ENCODE measurements at regions not wholly inside any gene's neighbourhood (a gene's known extent, or its start where the extent isn't known, plus 50 kb on each side); places are given as distances from the start of the nearest gene placed in this dataset.

- DNase-seq, result no peak
- no peak for TF ChIP-seq CTCF (IDR thresholded peaks at IDR 0.05; ENCODE audit: partially characterized antibody, unreplicated experiment)
- H3K36me3 Mint-ChIP-seq (ENCODE audit: unreplicated experiment), result no peaks in the 10 kb centered on the region
- H3K4me1 Mint-ChIP-seq (ENCODE audit: low read depth, unreplicated experiment), result no peaks in the 10 kb centered on the region
- H3K4me3 Mint-ChIP-seq (ENCODE audit: unreplicated experiment), result no peak overlapping the region
- no peaks in the 10 kb centered on the region for H3K27me3 Mint-ChIP-seq (ENCODE audit: unreplicated experiment)
- H3K9me3 Mint-ChIP-seq (ENCODE audit: unreplicated experiment), result no peaks in the 10 kb centered on the region
- no peak overlapping the region for H3K27ac Mint-ChIP-seq (ENCODE audit: unreplicated experiment)
Measured at GRCh38 chr10:8595140-8595539, 540.7 kb downstream of the GATA3 start.

GRCh38 chr10:8596929-8597472, 542.5 kb downstream of the GATA3 start:
- Mint-ChIP-seq H3K27ac (ENCODE audit: unreplicated experiment) (no peak overlapping the region), H3K4me1 (ENCODE audit: low read depth, unreplicated experiment) (no peaks in the 10 kb centered on the region)

GRCh38 chr10:8600192-8600591, 545.7 kb downstream of the GATA3 start:
- Mint-ChIP-seq H3K27me3 (ENCODE audit: unreplicated experiment) (no peaks in the 10 kb centered on the region), H3K4me1 (ENCODE audit: low read depth, unreplicated experiment) (no peaks in the 10 kb centered on the region), H3K27ac (ENCODE audit: unreplicated experiment) (no peak overlapping the region), H3K9me3 (ENCODE audit: unreplicated experiment) (no peaks in the 10 kb centered on the region), H3K4me3 (ENCODE audit: unreplicated experiment) (no peak overlapping the region), H3K36me3 (ENCODE audit: unreplicated experiment) (no peaks in the 10 kb centered on the region)
- no peak for TF ChIP-seq CTCF (IDR thresholded peaks at IDR 0.05; ENCODE audit: partially characterized antibody, unreplicated experiment)
- DNase-seq, result no peak

More at GRCh38 chr10:8596929-8597472, 542.5 kb downstream of the GATA3 start:
- TF ChIP-seq CTCF (IDR thresholded peaks at IDR 0.05; ENCODE audit: partially characterized antibody, unreplicated experiment), result no peak
- Mint-ChIP-seq H3K9me3 (ENCODE audit: unreplicated experiment) (no peaks in the 10 kb centered on the region), H3K27me3 (ENCODE audit: unreplicated experiment) (no peaks in the 10 kb centered on the region), H3K4me3 (ENCODE audit: unreplicated experiment) (no peak overlapping the region), H3K36me3 (ENCODE audit: unreplicated experiment) (no peaks in the 10 kb centered on the region)
- DNase-seq, result no peak

GRCh38 chr10:8602821-8603220, 548.3 kb downstream of the GATA3 start:
- H3K9me3 Mint-ChIP-seq (ENCODE audit: unreplicated experiment), result no peaks in the 10 kb centered on the region
- no peaks in the 10 kb centered on the region for H3K36me3 Mint-ChIP-seq (ENCODE audit: unreplicated experiment)
- no peak for DNase-seq
- H3K4me1 Mint-ChIP-seq (ENCODE audit: low read depth, unreplicated experiment), result no peaks in the 10 kb centered on the region
- H3K27ac Mint-ChIP-seq (ENCODE audit: unreplicated experiment), result no peak overlapping the region
- H3K27me3 Mint-ChIP-seq (ENCODE audit: unreplicated experiment), result no peaks in the 10 kb centered on the region
- TF ChIP-seq CTCF (IDR thresholded peaks at IDR 0.05; ENCODE audit: partially characterized antibody, unreplicated experiment), result no peak
- no peak overlapping the region for H3K4me3 Mint-ChIP-seq (ENCODE audit: unreplicated experiment)

GRCh38 chr10:8614054-8614565, 559.6 kb downstream of the GATA3 start:
- H3K9me3 Mint-ChIP-seq (ENCODE audit: unreplicated experiment), result peaks cover 2% of the 10 kb centered on the region
- H3K36me3 Mint-ChIP-seq (ENCODE audit: unreplicated experiment), result no peaks in the 10 kb centered on the region
- no peak overlapping the region for H3K27ac Mint-ChIP-seq (ENCODE audit: unreplicated experiment)
- no peaks in the 10 kb centered on the region for H3K4me1 Mint-ChIP-seq (ENCODE audit: low read depth, unreplicated experiment)
- H3K27me3 Mint-ChIP-seq (ENCODE audit: unreplicated experiment), result no peaks in the 10 kb centered on the region
- DNase-seq, result no peak
- H3K4me3 Mint-ChIP-seq (ENCODE audit: unreplicated experiment), result no peak overlapping the region
- no peak for TF ChIP-seq CTCF (IDR thresholded peaks at IDR 0.05; ENCODE audit: partially characterized antibody, unreplicated experiment)
